Stomach (tissue), 8 donors: ENCODE measurements at regions not wholly inside any gene's neighbourhood (a gene's known extent, or its start where the extent isn't known, plus 50 kb on each side); places are given as distances from the start of the nearest gene placed in this dataset.
A peak's percentile ranks its signal among the peaks of the same experiment; 100 is the strongest.

ENCODE experiments used
- DNase-seq, 2 donors: peaks; one replicate each; pipeline versions ENCODE4 v3.0.0 to v3.0.0-alpha.2; 2013 to 2019
- H3K27ac ChIP-seq, 5 donors: fragments of 200-600 bp in 4 of 5; sonication (generic) in 4 of 5; one replicate each; pipeline ENCODE4 v1.5.1; 2013 to 2019; ENCODE audit warnings: mild to moderate bottlenecking in 1 of 5, moderate library complexity in 1 of 5
- H3K27me3 ChIP-seq, 3 donors: fragments of 200-600 bp; sonication (generic); one replicate each; pipeline ENCODE4 v1.5.1; 2017 to 2019; ENCODE audit warnings: mixed run types in 1 of 3
- H3K36me3 ChIP-seq, 4 donors: fragments of 200-600 bp; sonication (generic); 1 replicate in 3 of 4; 2 replicates in 1 of 4; pipeline ENCODE4 v1.5.1; 2016 to 2019
- H3K4me1 ChIP-seq, 4 donors: fragments of 200-600 bp; sonication (generic); one replicate each; pipeline ENCODE4 v1.5.1; 2016 to 2019
- H3K4me3 ChIP-seq, 4 donors: fragments of 200-600 bp; sonication (generic) in 3 of 4; one replicate each; pipeline ENCODE4 v1.5.1; 2016 to 2019; ENCODE audit warnings: mild to moderate bottlenecking in 1 of 4
- H3K9me3 ChIP-seq, 4 donors: fragments of 200-600 bp; sonication (generic); one replicate each; pipeline ENCODE4 v1.5.1; 2016 to 2019
- EP300 ChIP-seq: sonication (generic); formaldehyde crosslinking; IDR thresholded peaks from one replicate; pipeline ENCODE4 v1.6.1; 2017; ENCODE audit warnings: antibody characterized with exemption
- POLR2A ChIP-seq, 4 donors: fragments of 450-650 bp; IDR thresholded peaks; one replicate each; pipeline ENCODE4 v1.6.1; 2016; ENCODE audit warnings: antibody characterized with exemption in 4 of 4, control low read depth in 2 of 4, mild to moderate bottlenecking in 1 of 4, moderate library complexity in 1 of 4
- POLR2AphosphoS5 ChIP-seq, 3 donors: sonication (generic); formaldehyde crosslinking; IDR thresholded peaks; one replicate each; pipeline ENCODE4 v1.6.1; 2016; ENCODE audit warnings: antibody characterized with exemption in 3 of 3
- WGBS, 5 donors: extraction: QIAGEN DNeasy Blood & Tissue Kit in 3 of 5; methylation state at CpG; one replicate each; pipeline versions ENCODE4 v1.1.5 to v1.1.7; 2013 to 2018; 5-methylcytosine and 5-hydroxymethylcytosine counted together
- intact Hi-C: fragments of 100-400 bp; cut with DNase I; formaldehyde crosslinking; loops from one replicate; pipeline ENCODE4 v1.15.1; 2023; ENCODE audit warnings: low total_unique reads
- TF ChIP-seq, protein P1 (sequence below), 7 experiments: fragments of 450-650 bp in 4 of 7; fragments of 200-600 bp in 3 of 7; sonication (generic) in 3 of 7; IDR thresholded peaks; one replicate each; pipeline ENCODE4 v1.5.1; 2016 to 2019; ENCODE audit warnings: antibody characterized with exemption in 7 of 7, control low read depth in 2 of 7, mild to moderate bottlenecking in 1 of 7
- donor health status: healthy with polysubstance abuse.
- donor health status: Bipolar disorder and iron deficiency.
- donor health status: healthy.

DNA sequence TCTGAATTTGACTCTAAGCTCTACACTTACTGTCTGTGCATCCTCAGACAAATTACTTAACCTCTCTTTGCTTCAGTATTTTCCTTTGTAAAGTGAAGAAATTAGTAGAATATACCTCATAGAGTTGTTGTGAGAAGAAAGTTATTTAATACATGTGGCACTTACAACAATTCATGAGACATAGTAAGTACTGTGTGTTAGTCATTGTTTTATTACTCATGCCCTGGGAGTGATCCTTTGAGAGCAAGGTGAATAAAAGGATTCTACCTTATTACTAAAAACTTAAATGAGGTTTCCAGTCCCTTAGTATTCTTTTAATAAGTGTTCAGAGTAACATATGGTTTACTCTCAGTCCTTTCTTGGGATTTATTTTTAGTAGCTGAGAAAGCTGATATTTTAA lies 233.6 kb upstream of the MAP3K7 start:
- Histone ChIP-seq H3K4me3 (no peak overlapping the region), H3K27me3 (no peaks in the 10 kb centered on the region), H3K27ac (no peak overlapping the region), H3K36me3 (no peaks in the 10 kb centered on the region), H3K4me1 (no peaks in the 10 kb centered on the region), H3K9me3 (no peaks in the 10 kb centered on the region)
- DNase-seq = no peak
- intact Hi-C loops = no loop called here
- TF ChIP-seq, protein P1, sequence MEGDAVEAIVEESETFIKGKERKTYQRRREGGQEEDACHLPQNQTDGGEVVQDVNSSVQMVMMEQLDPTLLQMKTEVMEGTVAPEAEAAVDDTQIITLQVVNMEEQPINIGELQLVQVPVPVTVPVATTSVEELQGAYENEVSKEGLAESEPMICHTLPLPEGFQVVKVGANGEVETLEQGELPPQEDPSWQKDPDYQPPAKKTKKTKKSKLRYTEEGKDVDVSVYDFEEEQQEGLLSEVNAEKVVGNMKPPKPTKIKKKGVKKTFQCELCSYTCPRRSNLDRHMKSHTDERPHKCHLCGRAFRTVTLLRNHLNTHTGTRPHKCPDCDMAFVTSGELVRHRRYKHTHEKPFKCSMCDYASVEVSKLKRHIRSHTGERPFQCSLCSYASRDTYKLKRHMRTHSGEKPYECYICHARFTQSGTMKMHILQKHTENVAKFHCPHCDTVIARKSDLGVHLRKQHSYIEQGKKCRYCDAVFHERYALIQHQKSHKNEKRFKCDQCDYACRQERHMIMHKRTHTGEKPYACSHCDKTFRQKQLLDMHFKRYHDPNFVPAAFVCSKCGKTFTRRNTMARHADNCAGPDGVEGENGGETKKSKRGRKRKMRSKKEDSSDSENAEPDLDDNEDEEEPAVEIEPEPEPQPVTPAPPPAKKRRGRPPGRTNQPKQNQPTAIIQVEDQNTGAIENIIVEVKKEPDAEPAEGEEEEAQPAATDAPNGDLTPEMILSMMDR (IDR thresholded peaks at IDR 0.05) = no peak
- TF ChIP-seq POLR2AphosphoS5 (IDR thresholded peaks at IDR 0.05) (no peak), POLR2A (IDR thresholded peaks at IDR 0.05) (no peak), EP300 (no peak)

DNA sequence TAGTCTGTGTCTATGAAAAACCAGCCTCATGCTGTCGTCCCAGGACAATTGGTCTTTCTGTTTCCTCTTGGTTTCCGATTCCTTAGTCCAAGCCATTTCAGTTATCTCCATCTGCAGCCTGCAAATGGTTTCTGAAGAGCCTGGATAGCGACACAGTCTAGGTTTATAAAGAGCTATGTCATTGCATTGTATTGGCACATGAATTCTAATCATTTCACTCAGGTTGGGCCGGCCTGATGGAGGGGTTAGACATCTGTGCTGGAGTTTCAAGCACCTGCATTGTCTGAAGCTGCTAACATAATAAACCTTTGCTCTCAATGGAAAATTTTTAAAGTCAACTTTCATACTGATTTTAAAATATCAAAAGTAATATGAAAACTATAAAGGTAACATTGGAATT lies 232.6 kb upstream of the MAP3K7 start:
- Histone ChIP-seq H3K36me3 (no peaks in the 10 kb centered on the region), H3K27me3 (no peaks in the 10 kb centered on the region), H3K9me3 (peaks cover 0 to 4% (median 1%) of the 10 kb centered on the region in 4 donors), H3K4me1 (no peaks in the 10 kb centered on the region), H3K4me3 (no peak overlapping the region), H3K27ac (no peak overlapping the region)
- intact Hi-C loops = no loop called here
- no peak for DNase-seq
- TF ChIP-seq POLR2A (IDR thresholded peaks at IDR 0.05) = no peak
- 74 to 90% (median 81%) methylated on average over 4 of the region's 4 CpGs for WGBS, 5 donors

DNA sequence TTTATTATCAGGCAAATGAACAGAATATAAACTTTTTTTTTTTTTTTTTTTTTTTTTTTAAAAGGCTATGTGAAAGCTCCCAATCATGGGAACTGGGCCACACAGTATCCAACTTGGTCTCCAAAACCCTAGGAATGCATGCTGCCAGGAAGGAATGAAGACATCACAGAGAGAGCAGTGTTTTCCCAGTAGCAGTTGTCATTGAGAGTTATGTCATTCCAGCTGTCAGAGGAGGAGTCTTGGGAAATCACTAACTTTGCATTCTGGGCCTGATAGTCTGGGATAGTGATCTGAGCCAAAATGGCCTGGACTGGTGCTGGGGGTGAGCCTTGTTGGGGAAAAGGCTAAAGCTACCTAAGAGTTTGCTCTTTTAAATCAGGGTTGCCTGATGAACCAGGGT lies 231.3 kb upstream of the MAP3K7 start:
- no peak for TF ChIP-seq POLR2AphosphoS5 (IDR thresholded peaks at IDR 0.05)
- TF ChIP-seq, protein P1 (IDR thresholded peaks at IDR 0.05) = no peak
- no peak for TF ChIP-seq EP300
- no peak for TF ChIP-seq POLR2A (IDR thresholded peaks at IDR 0.05)
- Histone ChIP-seq H3K27me3 (no peaks in the 10 kb centered on the region), H3K27ac (no peak overlapping the region), H3K4me3 (no peak overlapping the region), H3K4me1 (no peaks in the 10 kb centered on the region), H3K36me3 (no peaks in the 10 kb centered on the region), H3K9me3 (peaks cover 0 to 10% (median 1%) of the 10 kb centered on the region in 4 donors)
- no peak for DNase-seq
- intact Hi-C loops = no loop called here

DNA sequence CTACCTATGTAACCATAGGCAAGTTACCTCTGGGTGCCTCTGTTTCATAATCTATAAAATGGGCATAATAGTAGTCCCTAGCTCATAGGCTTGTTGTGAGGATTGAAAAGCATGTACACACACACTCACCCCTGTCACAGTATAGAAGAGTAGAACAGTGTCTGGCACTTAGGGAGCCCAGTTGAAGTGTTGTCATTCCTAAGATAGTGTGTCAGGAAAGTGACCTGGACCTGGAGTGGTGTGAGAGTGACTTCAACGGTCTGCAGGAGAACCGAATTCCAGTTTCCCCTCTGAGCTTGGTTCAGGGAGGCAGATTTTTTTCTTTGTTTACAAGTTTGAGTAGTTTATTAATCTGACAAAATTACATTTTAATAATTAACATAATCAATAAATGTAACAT lies 229.9 kb upstream of the MAP3K7 start:
- WGBS, 5 donors = 80 to 97% (median 84%) methylated on average over 2 of the region's 2 CpGs
- no peak for DNase-seq
- intact Hi-C loops = no loop called here
- peaks cover 0 to 4% (median 0%) of the 10 kb centered on the region in 4 donors for H3K4me1 ChIP-seq
- peaks cover 0 to 10% (median 1%) of the 10 kb centered on the region in 4 donors for H3K9me3 ChIP-seq
- H3K4me3 ChIP-seq = no peak overlapping the region
- H3K36me3 ChIP-seq = no peaks in the 10 kb centered on the region
- TF ChIP-seq POLR2A (IDR thresholded peaks at IDR 0.05) = no peak
- no peak for TF ChIP-seq EP300
- TF ChIP-seq, protein P1 (IDR thresholded peaks at IDR 0.05) = no peak
- TF ChIP-seq POLR2AphosphoS5 (IDR thresholded peaks at IDR 0.05) = no peak
- H3K27me3 ChIP-seq = no peaks in the 10 kb centered on the region
- H3K27ac ChIP-seq = no peak overlapping the region

DNA sequence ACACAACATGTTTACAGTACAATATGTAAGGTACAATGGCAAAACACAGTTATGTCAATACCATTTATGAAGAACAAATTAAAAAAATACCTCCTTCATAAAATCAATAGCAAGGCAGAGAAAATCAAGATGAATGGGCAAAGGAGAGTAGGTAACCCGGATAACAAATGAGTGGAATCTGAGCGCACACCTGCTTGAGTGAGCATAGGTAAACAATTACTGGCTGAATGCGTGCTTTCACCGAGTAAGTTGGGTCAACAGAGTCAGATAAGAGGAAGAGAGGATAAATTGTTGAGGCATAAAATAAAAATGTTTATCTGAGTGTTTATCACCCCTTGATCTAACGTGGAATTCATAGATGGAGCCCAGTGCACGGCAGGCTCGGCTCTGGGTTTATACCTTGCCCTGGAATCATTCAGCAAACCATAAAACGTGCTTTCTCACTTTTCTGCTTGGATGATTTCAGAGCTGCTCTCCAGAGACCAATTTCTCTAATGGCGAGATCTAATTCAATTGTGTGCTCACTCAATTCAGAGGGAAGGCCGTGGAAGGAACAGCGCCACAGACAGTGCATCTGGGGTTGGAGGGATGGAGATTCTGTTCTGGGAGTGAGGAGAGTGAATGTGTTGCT lies 224.8 kb upstream of the MAP3K7 start:
- TF ChIP-seq, protein P1 (IDR thresholded peaks at IDR 0.05) = no peak
- no peak for TF ChIP-seq EP300
- no peak for TF ChIP-seq POLR2A (IDR thresholded peaks at IDR 0.05)
- no peak for TF ChIP-seq POLR2AphosphoS5 (IDR thresholded peaks at IDR 0.05)
- H3K36me3 ChIP-seq = no peaks in the 10 kb centered on the region
- H3K4me3 ChIP-seq = no peak overlapping the region
- DNase-seq = peak in 1 of 2 donors; percentile 42
- H3K9me3 ChIP-seq = peaks cover 0 to 10% (median 1%) of the 10 kb centered on the region in 4 donors
- WGBS, 5 donors = 18 to 33% (median 28%) methylated on average over 11 of the region's 11 CpGs
- H3K27me3 ChIP-seq = no peaks in the 10 kb centered on the region
- no peak overlapping the region for H3K27ac ChIP-seq
- intact Hi-C loops = no loop called here
- peaks cover 0 to 7% (median 0%) of the 10 kb centered on the region in 4 donors for H3K4me1 ChIP-seq
